GM19240 (cell line): ENCODE measurements at regions not wholly inside any gene's neighbourhood (a gene's known extent, or its start where the extent isn't known, plus 50 kb on each side); places are given as distances from the start of the nearest gene placed in this dataset.

ENCODE experiments used
- DNase-seq: peaks from one replicate; pipeline ENCODE4 v3.0.0; 2011; ENCODE audit warnings: low spot score; ENCODE audit not compliant: insufficient read length

GRCh38 chr12:59928416-59928815 is 332.6 kb downstream of the SLC16A7 start:
- DNase-seq: no peak

DNA sequence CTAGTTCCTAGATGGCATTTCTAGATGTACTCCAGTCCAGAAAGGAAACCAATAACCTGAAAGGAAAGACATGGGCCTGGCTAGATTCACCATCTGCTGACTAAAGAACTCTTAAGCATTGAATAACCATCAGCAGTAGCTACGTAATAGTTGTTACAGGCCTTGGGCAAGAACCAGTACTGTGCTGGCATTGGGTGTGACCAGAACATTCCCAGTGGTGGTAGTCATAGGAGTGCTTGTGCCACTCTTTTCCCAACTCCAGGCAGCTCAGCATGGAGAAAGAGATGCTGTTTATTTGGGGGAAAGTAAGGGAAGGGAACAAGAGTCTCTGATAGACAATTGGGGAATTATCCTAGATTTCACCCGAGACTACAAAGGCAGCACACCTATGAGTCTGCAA is 333.3 kb downstream of the SLC16A7 start:
- no peak for DNase-seq

- no peak for DNase-seq
Observed at GRCh38 chr12:59934486-59934885, 338.7 kb downstream of the SLC16A7 start.

DNA sequence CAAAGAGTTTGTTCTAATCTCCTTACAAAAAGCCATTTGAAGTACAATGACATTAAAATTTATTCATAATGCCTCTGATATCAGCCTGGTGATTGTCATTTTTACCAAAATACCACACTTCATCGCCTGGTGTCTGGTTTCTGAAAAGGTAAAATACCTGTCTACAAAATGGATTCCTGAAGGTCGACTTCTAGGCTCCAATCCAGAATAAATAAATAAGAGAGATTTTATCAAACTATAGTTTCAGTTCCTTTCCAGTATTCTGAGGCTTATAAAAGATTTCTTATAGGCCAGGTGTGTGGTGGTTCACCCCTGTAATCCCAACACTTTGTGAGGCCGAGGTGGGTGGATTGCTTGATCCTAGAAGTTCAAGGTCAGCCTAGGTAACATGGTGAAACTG is 340.7 kb downstream of the SLC16A7 start:
- no peak for DNase-seq

GRCh38 chr12:59937148-59937547 is 341.3 kb downstream of the SLC16A7 start:
- no peak for DNase-seq

DNA sequence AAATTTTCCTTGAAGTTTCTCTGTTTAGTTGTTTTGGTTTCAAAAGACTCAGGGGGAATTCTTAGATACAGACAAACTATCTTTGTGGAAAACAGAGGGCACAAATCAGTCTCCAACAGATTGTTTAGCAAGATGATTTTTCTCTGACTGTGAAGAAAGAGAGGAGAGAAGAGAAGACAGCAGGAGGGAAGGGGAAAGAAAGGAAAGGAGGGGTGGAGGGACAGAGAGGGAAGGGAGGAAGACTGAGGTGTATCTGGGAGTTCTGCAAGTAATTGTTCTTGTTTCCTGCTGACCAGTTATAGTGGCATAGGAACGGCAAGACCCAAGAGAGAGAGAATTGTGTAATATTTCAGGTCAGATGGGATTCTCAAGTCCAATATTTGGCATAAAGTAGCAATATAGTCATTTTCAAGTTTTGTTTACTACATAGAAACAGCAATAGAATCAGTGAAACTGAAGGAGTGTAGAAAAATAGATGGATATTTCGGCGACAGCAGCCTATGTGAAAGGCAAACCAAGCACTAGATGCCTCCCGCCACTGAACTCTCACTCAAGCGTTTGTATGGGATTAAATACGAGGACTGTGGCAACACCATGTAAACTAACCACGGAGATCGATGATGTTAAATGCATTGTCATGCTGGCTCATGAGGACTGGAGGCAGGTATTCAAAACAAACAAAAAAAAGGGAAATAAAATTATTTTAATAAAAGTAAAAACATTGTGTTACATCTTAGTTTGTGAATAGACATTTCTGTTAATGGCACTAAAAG is 342.5 kb downstream of the SLC16A7 start:
- DNase-seq: no peak

GRCh38 chr12:59940631-59941342 is 345.0 kb downstream of the SLC16A7 start:
- no peak for DNase-seq

GRCh38 chr12:59941461-59941860 is 345.6 kb downstream of the SLC16A7 start:
- DNase-seq: no peak

DNA sequence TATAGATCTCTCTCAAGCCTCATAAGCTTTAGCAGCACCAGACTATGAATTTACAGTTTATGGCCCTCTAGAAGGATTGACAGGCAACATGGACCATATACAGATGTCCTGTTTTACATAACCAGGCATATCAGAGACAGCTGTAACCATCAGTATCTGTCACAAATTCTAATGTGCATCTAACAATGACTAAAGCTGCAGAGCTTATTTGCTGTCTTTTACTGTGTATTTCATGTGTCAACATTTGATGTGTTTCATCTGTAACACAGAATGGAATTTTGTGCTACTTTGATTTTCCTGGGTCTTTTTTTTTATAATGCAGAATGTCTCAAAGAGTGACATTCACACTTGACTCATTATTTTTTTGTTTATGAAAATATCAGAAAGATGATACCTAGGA is 348.3 kb downstream of the SLC16A7 start:
- no peak for DNase-seq

DNA sequence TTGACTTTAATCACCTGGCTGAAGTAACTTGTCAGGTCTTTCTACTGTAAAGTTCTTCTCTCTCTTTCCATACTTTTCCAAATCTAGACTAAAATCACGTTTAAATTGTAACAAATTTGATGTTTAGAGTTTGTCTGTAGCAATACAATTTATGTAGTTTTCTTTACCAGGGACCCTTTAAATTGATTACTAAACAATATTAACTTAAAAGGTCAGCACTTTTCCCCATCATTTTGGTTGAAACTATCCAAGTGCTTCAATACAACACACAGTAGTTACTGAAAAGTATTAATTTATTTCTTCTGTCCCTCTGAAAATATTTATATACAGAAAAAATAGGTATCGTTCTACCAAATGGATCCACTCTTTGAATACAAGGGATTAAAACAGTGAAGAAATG is 350.8 kb downstream of the SLC16A7 start:
- no peak for DNase-seq

DNA sequence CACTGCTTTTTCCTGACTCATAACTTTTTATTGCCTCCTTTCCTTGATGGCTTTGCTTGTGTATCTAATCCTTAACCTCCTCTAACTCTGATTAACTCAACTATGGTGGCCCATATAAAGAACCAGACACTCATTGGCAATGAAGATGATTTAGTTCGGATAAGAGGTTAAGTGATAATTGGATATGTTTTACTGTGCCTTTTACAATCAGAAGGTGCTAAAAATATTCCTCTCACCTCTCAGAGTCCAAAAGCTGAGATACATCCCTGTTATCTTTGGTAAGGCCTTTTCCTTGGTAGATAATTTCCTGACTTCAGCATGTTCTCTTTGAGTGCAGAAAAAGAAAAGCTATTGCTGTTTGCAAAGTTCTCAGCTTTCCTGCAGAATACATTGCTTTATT is 367.7 kb downstream of the SLC16A7 start:
- DNase-seq: no peak

- no peak for DNase-seq
Observed at GRCh38 chr12:59972905-59973304, 377.1 kb downstream of the SLC16A7 start.

- no peak for DNase-seq
Observed at GRCh38 chr12:59973515-59973914, 377.7 kb downstream of the SLC16A7 start.

- no peak for DNase-seq
Observed at GRCh38 chr12:59977779-59978178, 381.9 kb downstream of the SLC16A7 start.

GRCh38 chr12:59980476-59980875 is 384.6 kb downstream of the SLC16A7 start:
- no peak for DNase-seq

GRCh38 chr12:59999291-59999690 is 403.5 kb downstream of the SLC16A7 start:
- DNase-seq: no peak

DNA sequence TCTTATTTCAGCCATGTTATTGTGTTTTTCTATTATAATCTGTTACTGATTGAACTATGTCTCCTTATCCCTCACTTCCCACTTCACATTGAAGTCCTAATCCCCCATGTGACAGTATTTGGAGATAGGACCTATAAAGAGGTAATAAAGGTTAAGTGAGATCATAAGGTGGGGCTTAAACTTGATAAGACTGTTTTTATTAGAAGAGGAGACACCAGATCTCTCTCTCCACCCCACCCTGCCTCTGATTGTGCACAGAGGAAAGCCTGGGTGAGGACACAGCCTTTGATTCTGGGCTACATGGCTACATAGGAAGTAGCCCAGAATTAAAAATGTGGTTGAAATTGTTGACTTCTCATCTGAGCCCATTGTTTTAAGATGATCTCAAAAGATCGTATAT is 414.7 kb downstream of the SLC16A7 start:
- DNase-seq: no peak

DNA sequence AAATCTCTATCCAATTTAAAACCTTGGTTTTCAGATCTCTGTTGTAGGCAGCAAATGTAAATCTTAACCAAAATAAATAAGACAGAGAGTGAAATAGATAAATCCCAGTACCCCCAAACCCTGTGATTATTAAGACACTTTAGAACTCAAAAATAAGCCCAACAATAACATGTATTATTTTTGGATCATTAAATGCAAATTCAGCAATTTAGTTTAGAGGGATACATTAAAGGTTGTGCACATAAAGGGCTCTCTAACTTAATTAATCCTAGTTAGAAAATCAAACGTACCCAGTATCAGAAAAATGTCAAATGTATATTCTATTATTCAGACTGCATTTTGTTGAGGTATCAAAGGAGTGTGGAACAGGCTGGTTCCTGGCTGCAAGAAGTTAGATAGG is 416.8 kb downstream of the SLC16A7 start:
- DNase-seq: no peak

DNA sequence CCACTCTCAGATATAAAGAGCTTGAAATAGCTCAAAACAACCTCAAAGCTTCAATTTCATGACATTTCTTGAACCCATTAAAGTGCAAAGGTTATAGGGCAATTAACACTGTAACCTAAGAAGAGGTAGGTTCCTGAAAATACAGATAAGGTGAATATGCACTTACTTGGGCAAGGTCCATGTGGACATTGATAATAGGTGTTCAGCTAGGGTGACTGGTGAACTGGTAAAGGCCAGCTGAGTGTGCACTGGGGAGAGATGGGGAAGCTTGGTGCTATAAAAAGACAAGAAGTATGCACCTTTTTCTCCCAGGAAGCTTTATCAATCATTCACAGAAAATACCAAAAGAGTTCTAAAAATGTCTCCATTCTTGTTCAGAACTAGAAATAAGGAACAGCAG is 418.6 kb downstream of the SLC16A7 start:
- no peak for DNase-seq

DNA sequence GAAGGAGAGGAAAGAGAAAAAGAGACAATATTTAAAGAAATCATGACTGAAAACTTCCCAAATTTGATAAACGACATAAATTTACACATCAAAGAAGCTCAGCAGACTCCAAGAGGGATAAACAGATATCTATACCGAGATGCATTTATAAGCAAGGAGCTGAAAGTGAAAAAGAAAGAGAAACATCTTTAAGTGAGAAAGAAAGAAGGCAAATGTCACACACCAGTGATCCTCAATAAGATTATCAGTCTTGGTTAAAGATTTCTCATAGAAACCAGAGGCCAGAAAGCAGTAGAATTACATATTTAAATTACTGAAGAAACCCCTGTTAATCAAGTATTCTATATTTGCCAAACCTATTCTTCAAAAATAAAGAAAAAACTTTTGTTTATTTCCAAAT is 424.2 kb downstream of the SLC16A7 start:
- no peak for DNase-seq

DNA sequence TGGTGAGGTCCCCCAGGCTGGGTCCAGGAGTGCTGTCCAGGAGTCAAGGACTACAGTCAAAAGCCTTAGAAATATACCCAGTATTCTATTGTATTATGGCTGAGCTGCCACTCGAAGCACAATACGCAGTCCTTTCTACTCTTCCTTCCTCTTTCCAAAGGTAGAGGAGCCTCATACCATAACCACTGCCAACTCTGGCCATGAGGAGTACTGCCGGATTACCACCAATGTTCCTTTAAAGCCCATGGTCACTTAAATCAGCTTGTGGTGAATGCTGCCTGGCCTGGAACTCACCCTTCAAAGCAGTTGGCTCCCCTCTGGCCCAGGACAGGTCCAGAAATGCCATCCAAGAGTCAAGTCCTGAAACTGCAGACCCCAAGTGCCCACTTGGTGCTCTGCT is 425.4 kb downstream of the SLC16A7 start:
- DNase-seq: no peak

- no peak for DNase-seq
Observed at GRCh38 chr12:60027266-60027665, 431.4 kb downstream of the SLC16A7 start.

DNA sequence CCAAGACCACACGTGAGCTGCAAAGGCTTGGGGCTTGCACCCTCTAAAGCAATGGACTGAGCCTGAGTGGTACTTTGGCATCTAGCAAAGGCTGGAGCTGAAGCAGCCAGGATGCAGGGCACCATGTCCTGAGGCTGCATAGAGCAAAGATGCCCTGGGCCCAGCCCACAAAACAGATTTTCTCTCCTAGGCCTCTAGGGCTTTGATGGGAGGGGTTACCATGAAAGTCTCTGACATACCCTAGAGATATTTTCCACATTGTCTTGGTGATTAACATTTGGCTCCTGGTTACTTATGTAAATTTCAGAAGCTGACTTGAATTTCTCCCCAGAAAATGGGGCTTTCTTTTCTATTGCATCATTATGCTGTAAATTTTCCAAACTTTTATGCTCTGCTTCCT is 438.3 kb downstream of the SLC16A7 start:
- no peak for DNase-seq
